KG1 (cell line): ENCODE measurements at regions not wholly inside any gene's neighbourhood (a gene's known extent, or its start where the extent isn't known, plus 50 kb on each side); places are given as distances from the start of the nearest gene placed in this dataset.

Source experiments
- DNase-seq: peaks from one replicate; lab custom pipeline; 2025; lab: John Stamatoyannopoulos, UW

DNA sequence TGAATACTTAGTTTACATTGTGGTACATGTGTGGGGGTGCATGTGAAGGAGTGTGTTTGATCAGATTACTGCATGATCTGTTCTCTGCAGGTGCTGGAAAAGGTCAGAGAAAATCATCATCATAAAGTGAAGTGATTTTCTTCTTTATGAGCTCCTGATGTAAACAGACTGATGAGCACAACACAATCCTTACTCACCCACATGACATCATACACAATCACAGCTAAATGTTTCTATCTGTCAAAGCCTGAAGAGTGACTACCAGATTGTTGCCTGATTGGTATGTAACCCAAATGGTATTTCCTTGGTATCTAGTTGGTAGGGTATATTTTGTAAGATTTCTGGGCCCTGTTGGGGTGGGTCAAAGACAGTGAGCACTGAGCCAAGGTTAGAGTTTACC lies 270.8 kb downstream of the FOXG1 start:
- DNase-seq: no peak

DNA sequence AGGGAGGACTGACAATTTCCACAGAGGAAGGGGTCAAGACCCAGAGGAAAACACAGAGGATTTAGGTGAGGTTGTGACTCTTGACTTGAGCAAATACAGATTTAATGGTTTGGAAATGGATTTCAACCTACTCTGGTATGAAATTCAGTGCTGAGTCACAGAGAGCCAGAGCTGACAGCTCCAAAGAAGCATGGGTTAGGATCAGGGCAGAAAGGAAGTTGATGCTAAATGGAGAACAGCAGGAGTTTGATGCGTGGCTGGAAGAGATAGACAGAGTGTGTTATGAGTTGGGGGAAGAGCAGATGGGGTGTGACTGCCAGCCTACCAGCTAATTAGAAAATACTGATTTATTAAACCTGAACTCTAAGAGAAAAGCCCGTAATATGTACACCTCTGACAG lies 272.6 kb downstream of the FOXG1 start:
- DNase-seq: no peak

DNA sequence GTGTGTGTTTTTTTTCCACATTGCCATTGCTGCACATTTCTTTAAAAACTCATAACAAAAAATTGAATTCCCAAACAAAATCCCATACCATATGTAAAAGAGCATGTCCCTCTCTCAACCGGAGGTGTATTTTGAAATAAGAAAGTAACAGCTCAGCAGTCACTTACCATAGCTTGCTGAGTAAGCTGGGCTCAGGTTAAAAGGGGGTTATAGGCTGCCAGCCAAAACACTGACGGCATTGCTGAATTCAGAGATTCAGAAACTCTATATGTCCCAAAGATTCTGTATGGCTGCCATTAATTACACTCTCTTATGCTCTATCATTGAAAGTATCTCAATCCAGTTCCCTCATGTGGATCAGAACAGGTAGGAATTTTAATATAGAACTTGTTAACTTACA lies 276.0 kb downstream of the FOXG1 start:
- DNase-seq: no peak

DNA sequence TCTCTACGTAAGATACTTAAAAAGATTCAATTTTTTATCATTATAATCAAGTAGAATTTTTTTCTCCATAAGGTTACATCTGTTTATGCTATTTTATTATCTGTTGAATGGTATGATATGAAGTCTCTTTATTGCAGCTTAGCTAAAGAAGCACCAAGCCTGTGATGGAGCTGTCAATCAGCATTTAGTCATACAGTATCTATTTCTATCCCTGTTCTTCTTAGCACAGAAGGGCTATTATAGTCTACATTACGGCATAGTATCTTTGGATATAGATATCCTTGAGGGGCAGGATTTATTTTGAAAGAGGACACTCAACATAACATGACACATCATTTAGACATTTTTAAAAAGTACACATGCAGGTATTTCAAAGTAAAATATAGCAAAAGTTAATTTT lies 277.1 kb downstream of the FOXG1 start:
- DNase-seq: no peak

DNA sequence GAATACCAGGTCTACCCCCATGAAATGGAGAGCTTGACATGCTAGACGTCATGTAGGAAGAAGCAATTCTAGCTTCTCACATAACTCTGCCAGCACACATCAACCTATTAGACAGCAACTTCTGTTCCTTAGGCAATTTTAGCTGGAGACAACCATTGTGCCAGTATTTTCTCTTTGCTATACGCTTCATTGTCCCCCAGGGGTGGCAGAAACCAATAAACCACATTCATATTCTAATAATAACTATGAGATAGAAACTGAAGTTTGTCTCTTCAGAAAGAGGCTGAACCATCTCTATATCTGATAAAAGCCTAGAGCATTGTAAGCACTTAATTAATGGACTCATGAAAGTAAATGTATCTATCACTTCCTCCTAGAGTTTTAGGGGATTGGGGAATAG lies 278.6 kb downstream of the FOXG1 start:
- no peak for DNase-seq

DNA sequence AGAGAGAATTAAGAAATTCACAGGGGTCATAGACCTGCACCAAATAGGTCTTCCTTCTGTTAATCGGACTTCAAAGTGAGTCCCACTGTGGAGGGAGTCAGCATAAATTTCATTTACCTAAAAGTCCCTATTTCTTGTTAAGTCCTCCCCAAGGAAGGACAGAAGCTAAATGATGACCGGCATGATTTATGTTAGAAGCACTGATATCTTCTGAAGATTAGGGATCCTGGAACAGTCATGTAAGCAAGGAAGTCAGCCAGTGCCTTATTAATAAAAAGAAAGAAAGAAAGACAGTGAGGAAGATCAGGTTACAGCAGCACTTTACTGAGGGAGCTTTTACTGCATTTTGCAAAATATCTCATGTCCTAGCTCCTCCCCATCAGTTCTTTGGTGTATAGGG lies 287.5 kb downstream of the FOXG1 start:
- DNase-seq: no peak

DNA sequence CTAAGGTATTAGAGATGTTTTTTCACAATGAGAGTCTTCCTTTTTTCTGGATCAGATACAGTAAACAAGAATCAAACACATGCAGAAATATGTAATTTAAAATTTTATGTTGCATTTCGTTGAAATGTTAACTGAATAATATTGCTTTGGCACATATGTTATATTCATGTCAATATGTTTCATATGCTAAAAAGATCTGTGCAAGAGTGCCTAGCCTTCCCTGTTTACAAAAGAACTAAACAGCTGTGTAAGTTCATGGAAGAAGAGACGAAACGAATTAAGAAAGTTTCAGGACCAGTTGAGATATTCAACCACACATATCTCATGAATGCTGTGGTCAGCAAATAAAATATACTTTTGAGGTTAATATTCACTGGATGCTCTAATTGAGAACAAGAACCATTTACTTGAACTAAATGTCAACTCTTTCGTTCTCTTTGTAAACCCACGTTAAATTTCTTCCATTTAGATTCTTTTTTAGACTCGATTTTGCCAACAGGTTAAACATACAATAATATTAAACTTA lies 289.5 kb downstream of the FOXG1 start:
- DNase-seq: no peak

DNA sequence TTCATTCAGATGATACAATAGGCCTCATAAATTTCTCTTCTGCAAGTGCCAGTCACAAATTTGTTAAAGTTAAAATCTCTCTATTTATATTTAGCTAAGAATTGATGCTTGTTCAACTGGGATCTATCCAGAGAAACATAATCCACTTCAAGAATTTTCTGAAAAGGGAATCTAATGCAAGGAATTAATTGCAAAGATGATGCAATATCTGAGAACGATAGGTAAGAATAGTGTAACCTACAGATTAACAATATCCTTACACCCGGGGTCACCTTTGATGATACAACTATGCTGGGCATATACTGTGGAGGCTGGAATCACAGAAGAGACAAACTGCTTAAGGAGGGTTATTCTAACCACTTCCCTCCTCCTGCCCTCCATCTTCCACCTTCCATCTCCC lies 295.1 kb downstream of the FOXG1 start:
- DNase-seq: no peak

DNA sequence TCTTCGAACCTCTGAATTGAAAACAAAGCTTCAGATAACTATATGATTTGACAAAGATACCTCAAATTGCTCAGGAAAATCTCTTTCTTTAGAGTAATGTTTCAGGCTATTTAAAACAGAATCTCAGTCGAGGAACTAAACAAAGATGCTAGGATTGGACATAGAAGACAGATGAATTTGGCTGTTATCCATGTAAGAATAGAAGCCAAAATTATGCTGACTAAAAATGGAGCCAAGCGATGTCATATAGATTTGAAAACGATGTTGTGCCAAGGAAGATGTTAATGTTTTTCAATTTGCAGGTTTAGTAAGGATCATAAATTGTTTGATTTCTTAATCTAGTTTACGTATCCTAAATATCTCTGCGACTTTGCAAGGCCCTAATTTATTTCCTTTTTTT lies 295.9 kb downstream of the FOXG1 start:
- no peak for DNase-seq

DNA sequence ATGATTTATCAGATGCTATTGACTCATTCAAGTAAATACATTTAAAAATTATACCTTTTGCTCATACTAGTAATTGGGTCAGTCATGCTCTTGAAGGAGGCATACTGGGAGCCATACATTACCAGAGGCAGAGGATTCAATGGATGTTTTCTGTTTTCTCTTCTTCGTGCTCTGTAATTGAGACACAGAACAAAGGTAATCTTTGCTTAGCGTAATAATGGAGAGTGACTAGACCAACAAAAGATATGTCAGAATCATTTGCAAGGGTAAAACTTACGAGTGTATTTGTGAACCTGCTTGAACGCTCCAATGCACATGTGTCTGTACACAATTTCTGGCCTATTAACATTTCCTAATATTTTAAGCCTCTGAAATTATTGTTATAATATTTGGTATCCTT lies 296.4 kb downstream of the FOXG1 start:
- no peak for DNase-seq

DNA sequence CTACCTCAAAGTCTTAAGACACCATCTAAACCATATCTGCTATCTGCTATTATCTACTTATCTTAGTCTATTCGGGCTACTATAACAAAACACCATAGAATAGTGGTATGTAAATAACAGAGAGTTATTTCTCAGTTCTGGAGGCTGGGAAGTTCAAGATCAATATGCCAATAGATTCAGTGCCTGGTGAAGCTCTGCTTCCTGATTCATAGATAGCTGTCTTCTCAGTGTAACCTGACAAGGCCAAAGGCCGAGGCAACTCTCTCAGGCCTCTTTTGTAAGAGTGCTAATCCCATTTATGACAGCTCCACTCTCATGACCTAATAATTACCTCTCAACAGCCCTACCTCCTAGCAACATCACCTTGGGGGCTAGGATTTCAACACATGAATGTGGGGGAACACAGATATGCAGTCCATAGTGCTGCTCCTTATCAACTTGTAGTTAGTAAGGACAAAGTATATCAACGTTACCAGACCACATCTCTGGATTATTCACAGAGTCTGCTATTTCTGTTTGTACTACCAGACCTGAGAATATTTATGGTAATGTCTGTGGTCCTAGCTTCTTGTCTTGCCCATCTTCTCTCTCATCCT lies 297.8 kb downstream of the FOXG1 start:
- no peak for DNase-seq

DNA sequence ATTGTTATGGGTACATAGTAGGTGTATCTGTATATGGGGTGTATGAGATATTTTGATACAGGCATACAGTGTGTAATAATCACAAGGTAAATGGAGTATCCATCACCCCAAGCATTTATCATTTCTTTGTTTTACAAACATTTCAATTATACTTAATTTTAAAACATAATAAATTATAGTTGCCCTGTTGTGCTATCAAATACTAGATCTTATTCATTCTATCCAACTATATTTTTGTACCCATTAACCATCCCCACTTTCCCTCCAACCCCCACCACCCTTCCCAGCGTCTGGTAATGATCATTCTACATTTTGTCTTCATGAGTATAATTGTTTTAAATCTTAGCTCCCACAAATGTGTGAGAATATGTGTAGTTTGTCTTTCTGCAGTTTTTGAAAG lies 302.6 kb downstream of the FOXG1 start:
- no peak for DNase-seq

DNA sequence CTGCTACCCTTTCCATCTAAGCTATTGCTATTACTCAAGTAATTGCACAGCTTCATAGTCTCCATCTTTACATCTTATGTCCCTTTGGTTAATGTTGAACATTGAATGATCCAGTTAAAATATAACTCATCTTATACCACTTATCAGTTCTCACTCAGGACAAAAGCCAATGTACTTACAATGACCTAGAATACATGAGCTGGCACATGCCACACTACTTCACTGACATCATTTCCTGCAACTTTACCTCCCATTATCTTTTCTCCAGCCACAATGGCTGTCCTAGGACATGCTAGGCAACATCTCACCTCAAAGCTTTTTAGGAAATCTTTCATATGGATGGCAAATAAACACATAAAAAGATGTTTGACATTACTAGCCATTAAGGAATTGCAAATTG lies 309.2 kb downstream of the FOXG1 start:
- no peak for DNase-seq

DNA sequence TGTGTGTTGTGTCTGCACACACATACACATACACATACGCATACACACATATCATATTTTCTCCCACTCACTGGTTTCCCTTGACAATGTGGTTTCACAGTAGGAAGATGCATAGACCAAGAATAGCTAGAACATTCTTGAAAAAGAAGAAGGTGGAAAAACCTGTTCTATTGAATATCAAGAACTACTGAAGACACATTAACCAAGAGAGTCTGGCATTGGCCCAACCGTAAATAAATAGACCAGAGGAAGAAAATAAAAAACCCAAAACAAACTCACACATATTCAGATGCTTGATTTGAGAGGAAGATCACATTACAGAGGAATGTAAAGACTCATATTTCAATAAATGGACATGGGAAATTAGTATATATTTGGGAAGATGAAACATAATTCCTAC lies 311.3 kb downstream of the FOXG1 start:
- DNase-seq: no peak

DNA sequence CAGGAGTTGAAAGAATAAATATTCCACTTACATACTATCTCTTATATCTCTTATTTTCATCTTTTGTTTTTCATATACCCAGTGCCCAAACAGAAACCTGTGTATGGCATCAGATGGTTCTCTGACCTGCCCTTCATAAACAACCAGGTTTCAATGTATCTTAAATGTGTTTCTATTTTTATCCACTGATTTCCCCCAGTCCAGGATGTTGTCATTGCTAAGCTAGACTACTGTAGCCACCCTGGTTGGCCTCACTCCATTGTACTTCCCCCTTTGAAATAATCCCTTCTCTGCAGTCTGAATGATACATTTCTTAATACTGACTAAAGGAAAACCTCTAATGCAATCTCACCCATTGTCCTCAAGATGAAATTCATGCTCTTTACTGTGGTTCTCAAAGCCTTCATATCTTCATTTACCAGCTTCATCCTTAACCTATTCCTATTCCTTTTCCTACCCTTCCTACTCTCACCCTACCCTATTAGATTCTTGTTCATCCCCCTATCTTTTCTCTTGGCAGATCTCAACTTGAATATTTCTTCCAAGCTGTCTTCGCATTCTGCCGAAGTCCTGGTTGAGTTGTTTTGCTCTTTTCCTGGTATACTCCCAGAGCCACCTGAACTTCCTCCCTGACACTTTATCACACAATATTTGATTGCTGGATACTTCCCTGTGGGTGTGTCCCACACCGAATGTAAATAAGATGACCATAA lies 312.4 kb downstream of the FOXG1 start:
- DNase-seq: no peak

DNA sequence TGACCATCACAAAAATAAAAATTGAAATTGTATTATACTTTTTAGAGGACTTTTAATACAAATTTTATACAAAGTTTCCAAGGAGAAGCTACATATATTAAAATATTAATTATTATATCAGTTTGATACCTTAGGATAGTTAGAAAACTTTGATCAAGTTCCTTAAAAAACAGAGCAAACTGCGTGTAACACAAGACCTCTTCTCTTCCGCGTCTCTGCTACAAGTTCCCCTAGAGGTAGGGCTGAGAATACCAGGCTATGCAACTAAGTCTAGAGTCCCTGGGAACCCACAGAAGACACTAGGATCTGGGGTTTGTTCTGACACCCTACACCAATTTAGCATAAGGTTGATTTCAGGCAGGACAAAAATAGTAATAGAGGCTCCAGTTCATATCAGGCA lies 319.0 kb downstream of the FOXG1 start:
- DNase-seq: no peak

DNA sequence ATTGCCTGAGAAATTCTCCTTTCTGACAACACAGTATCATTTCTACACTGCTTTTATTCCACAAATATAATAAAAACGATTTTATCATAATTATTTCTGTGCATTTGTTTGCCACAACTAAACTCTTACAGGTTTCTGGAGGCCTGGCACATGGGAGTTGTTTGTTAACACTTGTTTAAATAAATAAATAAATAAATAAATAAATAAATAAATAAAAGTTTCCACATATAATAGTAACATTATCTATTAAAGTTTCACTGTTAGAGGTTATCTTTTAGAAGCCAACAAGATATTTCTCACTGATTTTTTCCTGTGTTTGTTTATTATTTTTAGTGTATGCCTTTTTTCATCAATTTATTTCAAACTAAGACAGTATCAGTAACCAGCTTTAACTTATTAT lies 323.3 kb downstream of the FOXG1 start:
- DNase-seq: no peak

DNA sequence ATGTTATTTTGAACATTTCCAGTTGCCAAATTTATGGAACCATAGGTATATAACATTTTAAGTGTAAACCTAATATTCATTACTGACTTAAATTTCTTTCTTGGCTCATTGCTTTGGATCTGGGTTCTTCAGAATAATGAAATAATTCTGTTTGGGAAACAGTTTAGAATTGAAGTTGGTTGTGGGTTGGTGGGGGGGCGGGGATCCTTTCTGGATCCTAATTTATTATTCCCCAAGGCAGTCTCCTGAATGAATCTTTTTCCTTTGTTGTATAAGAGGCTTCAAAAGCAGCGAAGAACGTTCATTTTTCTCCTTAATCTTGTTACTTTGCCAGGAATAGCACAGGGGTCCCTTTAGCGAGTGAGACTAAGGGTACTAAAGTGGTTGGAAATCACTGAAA lies 325.5 kb downstream of the FOXG1 start:
- DNase-seq: no peak

DNA sequence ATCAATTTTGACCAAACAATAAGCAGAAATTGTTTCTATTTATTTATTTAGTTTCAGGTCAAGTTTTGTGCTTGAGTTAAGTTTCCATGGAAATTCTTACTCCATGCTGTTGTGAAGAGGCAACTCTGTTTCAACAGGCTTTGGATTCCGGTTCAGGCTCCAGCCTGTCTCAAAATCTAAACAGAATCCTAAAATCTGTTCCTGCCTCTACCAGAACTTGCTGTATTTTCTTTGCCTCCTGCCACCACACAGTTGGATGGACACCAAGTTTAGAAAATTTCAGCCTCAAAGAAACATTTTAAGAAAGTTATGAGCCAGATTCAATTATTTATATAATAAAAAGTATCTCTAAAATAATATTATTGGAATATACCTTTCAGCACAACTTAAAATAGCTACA lies 330.9 kb downstream of the FOXG1 start:
- DNase-seq: no peak

DNA sequence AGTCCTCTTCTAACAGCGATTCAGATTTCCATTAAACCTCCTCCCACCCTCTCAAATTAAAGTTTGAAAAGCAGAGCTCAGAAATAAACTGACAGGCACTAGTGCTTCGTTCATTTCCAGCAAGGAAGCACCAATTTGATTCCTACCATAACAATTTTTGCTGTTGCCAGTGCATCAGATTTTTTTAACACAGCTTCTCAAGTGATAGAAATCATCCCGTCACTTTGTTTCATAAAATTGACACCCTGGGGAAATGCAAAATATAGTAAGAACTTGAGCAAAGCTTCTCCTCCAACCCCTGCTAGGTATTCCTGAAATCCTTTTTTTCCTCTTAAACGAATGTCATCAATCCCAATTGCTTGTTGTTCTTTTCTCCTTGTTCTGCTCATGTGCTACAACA lies 332.1 kb downstream of the FOXG1 start:
- no peak for DNase-seq

DNA sequence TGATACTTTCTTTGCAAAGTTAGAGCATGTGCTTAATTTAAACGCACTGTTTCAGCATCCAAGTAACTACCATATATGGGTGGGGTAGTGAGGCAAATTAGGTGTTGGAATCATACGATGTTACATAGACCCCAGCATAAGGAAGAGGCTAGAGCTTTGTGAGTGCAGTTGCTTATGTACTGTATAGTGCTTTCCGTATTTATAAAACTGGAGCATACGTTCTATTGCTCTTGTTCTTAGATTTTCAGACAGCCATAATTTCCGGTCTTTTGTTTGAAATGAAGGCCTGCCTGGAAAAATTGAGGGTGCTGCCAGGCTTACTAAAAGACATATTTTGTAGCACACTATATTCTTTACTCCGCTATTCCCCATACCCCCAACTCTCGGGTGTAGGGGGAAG lies 335.7 kb downstream of the FOXG1 start:
- DNase-seq: no peak

DNA sequence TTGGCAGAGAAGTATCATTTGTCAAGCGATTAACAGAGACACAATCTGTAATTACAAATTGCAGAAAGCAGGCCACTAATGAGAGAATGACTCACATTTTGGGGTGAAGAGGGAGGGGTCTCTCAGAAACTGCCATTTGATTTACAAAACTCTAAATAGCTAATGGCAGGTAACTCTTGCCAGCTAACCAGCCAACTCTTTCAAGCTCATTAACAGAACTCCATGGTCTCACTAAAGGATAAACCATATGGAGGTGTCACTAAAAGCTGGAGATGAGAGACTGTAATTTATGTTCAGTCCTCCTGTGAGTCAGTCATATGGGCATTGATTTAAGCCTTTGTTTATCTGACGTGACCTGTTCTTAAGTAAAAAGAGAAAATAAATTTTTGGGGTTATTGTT lies 336.4 kb downstream of the FOXG1 start:
- no peak for DNase-seq

DNA sequence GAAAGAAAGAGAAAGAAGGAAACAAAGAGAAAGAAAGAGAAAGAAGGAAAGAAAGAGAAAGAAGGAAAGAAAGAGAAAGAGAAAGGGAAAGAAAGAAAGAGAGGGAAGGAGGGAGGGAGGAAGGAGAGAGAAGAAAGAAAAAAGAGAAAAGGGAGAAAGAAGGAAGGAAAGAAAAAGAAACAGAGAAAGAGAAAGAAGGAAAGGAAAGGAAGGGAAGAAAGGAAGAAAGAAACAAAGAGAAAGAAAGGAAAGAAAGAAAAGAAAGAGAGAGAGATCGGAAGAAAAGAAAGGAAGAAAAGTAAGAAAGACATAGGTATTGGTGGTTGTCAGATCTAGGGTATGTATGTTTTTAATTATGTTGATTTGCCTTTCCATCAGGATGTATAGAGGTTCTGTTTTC lies 342.3 kb downstream of the FOXG1 start:
- DNase-seq: no peak

DNA sequence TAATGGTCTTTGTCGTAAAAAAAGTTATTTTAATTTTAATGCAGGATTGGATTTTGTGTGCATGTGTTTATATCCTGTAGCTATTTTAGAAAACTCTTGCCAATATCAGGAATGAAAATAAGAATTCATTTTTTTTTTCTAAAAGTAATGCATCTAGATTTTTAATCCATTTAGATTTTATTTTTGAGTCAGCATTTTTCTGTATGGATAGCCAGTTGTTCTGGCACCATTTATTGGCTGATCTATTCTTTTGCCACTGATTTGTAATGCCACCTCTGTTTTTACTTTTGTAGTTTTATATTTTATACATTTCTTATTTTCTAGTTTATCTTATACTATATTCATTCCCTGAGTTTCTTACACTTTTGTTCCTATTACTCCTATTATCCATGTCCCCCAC lies 343.0 kb downstream of the FOXG1 start:
- no peak for DNase-seq
